ENCODE measurements at regions not wholly inside any gene's neighbourhood (a gene's known extent, or its start where the extent isn't known, plus 50 kb on each side); places are given as distances from the start of the nearest gene placed in this dataset.

GRCh38 chr3:59186725-59187124 lies 136.9 kb upstream of the CFAP20DC start:
- no peak overlapping the region for H3K4me3 ChIP-seq
- H4K20me1 ChIP-seq (ENCODE audit: insufficient read depth) = no peaks in the 10 kb centered on the region
- TF ChIP-seq EZH2 (IDR thresholded peaks at IDR 0.05; ENCODE audit: low read depth) = no peak
- TF ChIP-seq CTCF (conservative IDR thresholded peaks at IDR 0.05) = no peak
- ChIA-PET POLR2A (ENCODE audit: unreplicated experiment) (no interaction called here), CTCF (no interaction called here)
- H3K4me1 ChIP-seq (replicated peaks; ENCODE audit: insufficient read depth) = peaks cover 12% of the 10 kb centered on the region
- BruUV-seq (replicated peaks) = no TSS peak
- H3F3A ChIP-seq (ENCODE audit: insufficient read depth, low read depth) = no peaks in the 10 kb centered on the region
- H3K4me2 ChIP-seq = no peak overlapping the region
- no peaks in the 10 kb centered on the region for H3K36me3 ChIP-seq (ENCODE audit: low read depth)
- DNase-seq = no peak
- intact Hi-C loops (cut with micrococcal nuclease; ENCODE audit: unreplicated experiment) = no loop called here
- no peaks in the 10 kb centered on the region for H3K9me3 ChIP-seq (ENCODE audit: insufficient read depth, low read depth)
- no peak overlapping the region for H3K27ac ChIP-seq
- no peaks in the 10 kb centered on the region for H3K27me3 ChIP-seq (ENCODE audit: insufficient read depth, low read depth)
- H3K9me2 ChIP-seq (ENCODE audit: insufficient read depth) = no peaks in the 10 kb centered on the region
- H2AFZ ChIP-seq = no peak overlapping the region
- H3K79me2 ChIP-seq (ENCODE audit: low read depth) = no peaks in the 10 kb centered on the region

DNA sequence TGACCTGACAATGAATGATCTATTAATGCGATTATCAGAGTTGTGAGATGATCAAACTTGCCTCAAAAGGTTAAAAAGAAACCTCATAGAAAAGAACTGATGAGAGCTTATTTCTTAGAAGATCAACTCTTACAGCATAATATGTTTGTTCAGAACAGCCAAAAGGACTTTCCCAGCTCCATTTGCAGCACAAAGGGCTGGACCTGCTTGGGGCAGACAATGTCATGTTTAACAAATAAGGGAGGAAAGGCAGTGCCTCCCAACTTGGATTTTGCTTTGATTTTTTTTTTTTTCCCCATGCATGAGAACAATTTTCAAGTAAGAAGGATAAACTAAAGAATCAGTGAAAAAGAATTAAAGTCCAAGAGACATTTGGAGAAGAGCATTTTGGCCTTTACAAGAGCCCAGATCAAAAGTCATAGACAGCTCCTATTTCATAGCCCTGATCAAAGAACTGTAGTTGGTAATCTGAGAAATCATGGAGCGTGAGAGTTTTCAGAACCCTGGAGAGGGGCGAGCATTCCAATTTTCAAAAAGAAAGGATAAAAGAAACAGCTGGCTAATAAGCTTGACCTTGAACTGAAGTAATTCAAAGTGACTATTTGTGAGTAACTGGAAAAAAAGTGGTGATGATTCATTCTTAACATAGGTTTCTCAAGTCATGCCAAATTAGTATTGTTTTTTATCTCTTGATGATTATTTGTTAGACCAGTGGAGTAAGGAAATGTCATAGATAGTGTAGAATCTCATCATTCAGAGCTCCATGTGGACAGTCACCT lies 136.0 kb upstream of the CFAP20DC start:
- CTCF ChIA-PET = no interaction called here
- intact Hi-C loops (cut with micrococcal nuclease; ENCODE audit: unreplicated experiment) = no loop called here

GRCh38 chr3:59180006-59180405 lies 130.2 kb upstream of the CFAP20DC start:
- ChIA-PET CTCF (no interaction called here), POLR2A (ENCODE audit: unreplicated experiment) (no interaction called here)
- no TSS peak for BruUV-seq (replicated peaks)

More for the DNA sequence above, 136.0 kb upstream of the CFAP20DC start:
- no peaks in the 10 kb centered on the region for H4K20me1 ChIP-seq (ENCODE audit: insufficient read depth)
- no peaks in the 10 kb centered on the region for H3K79me2 ChIP-seq (ENCODE audit: low read depth)
- H3K4me1 ChIP-seq (replicated peaks; ENCODE audit: insufficient read depth) = peaks cover 12% of the 10 kb centered on the region
- H3K27ac ChIP-seq = no peak overlapping the region
- H2AFZ ChIP-seq = no peak overlapping the region
- no peak for TF ChIP-seq EZH2 (IDR thresholded peaks at IDR 0.05; ENCODE audit: low read depth)
- no peak for TF ChIP-seq CTCF (conservative IDR thresholded peaks at IDR 0.05)
- no peaks in the 10 kb centered on the region for H3K9me2 ChIP-seq (ENCODE audit: insufficient read depth)
- no peaks in the 10 kb centered on the region for H3K27me3 ChIP-seq (ENCODE audit: insufficient read depth, low read depth)
- H3K9me3 ChIP-seq (ENCODE audit: insufficient read depth, low read depth) = no peaks in the 10 kb centered on the region
- BruUV-seq (replicated peaks) = no TSS peak
- no peaks in the 10 kb centered on the region for H3F3A ChIP-seq (ENCODE audit: insufficient read depth, low read depth)
- DNase-seq = no peak
- H3K4me2 ChIP-seq = no peak overlapping the region
- no peaks in the 10 kb centered on the region for H3K36me3 ChIP-seq (ENCODE audit: low read depth)
- POLR2A ChIA-PET (ENCODE audit: unreplicated experiment) = no interaction called here
- H3K4me3 ChIP-seq = no peak overlapping the region

More at GRCh38 chr3:59180006-59180405, 130.2 kb upstream of the CFAP20DC start:
- no peaks in the 10 kb centered on the region for H4K20me1 ChIP-seq (ENCODE audit: insufficient read depth)
- H3K27ac ChIP-seq = no peak overlapping the region
- no peaks in the 10 kb centered on the region for H3K9me3 ChIP-seq (ENCODE audit: insufficient read depth, low read depth)
- no peak overlapping the region for H3K4me3 ChIP-seq
- H3K9me2 ChIP-seq (ENCODE audit: insufficient read depth) = no peaks in the 10 kb centered on the region
- H3K79me2 ChIP-seq (ENCODE audit: low read depth) = no peaks in the 10 kb centered on the region
- no peak for TF ChIP-seq EZH2 (IDR thresholded peaks at IDR 0.05; ENCODE audit: low read depth)
- no peak for TF ChIP-seq CTCF (conservative IDR thresholded peaks at IDR 0.05)
- H3F3A ChIP-seq (ENCODE audit: insufficient read depth, low read depth) = no peaks in the 10 kb centered on the region
- no peak overlapping the region for H3K4me2 ChIP-seq
- no peaks in the 10 kb centered on the region for H3K36me3 ChIP-seq (ENCODE audit: low read depth)
- H3K27me3 ChIP-seq (ENCODE audit: insufficient read depth, low read depth) = no peaks in the 10 kb centered on the region
- no peaks in the 10 kb centered on the region for H3K4me1 ChIP-seq (replicated peaks; ENCODE audit: insufficient read depth)
- H2AFZ ChIP-seq = no peak overlapping the region
- no peak for DNase-seq
- intact Hi-C loops (cut with micrococcal nuclease; ENCODE audit: unreplicated experiment) = no loop called here

Data from PC-9 (cell line).